Suppressor macrophage treated with lipopolysaccharide for 4 hours (primary cell): ENCODE measurements at regions not wholly inside any gene's neighbourhood (a gene's known extent, or its start where the extent isn't known, plus 50 kb on each side); places are given as distances from the start of the nearest gene placed in this dataset.

Experiments used
- DNase-seq: peaks from one replicate; pipeline ENCODE4 v3.0.0-alpha.2; 2020

- DNase-seq: no peak
Measured at GRCh38 chr11:70778883-70779282, 380.6 kb downstream of the CTTN start.

GRCh38 chr11:70779433-70780245, 381.3 kb downstream of the CTTN start:
- no peak for DNase-seq

- DNase-seq: no peak
Measured at GRCh38 chr11:70780246-70780535, 381.9 kb downstream of the CTTN start.

- no peak for DNase-seq
Measured at GRCh38 chr11:70782401-70782913, 384.1 kb downstream of the CTTN start.

- DNase-seq: no peak
Measured at GRCh38 chr11:70783356-70783755, 385.0 kb downstream of the CTTN start.

GRCh38 chr11:70783821-70784220, 385.5 kb downstream of the CTTN start:
- no peak for DNase-seq

GRCh38 chr11:70785372-70785771, 387.0 kb downstream of the CTTN start:
- DNase-seq: no peak

- DNase-seq: no peak
Measured at GRCh38 chr11:70786021-70786665, 387.8 kb downstream of the CTTN start.

GRCh38 chr11:70788248-70789022, 390.1 kb downstream of the CTTN start:
- DNase-seq: no peak

- DNase-seq: no peak
Measured at GRCh38 chr11:70790671-70791300, 392.5 kb downstream of the CTTN start.

GRCh38 chr11:70796648-70797227, 398.4 kb downstream of the CTTN start:
- DNase-seq: no peak

GRCh38 chr11:70798296-70798695, 400.0 kb downstream of the CTTN start:
- DNase-seq: no peak

GRCh38 chr11:70799386-70799785, 401.1 kb downstream of the CTTN start:
- DNase-seq: no peak

- DNase-seq: no peak
Measured at GRCh38 chr11:70802185-70802584, 403.9 kb downstream of the CTTN start.

GRCh38 chr11:70804139-70804837, 406.0 kb downstream of the CTTN start:
- DNase-seq: no peak

GRCh38 chr11:70805243-70805642, 406.9 kb downstream of the CTTN start:
- DNase-seq: no peak

- no peak for DNase-seq
Measured at GRCh38 chr11:70805971-70806370, 407.6 kb downstream of the CTTN start.

- DNase-seq: no peak
Measured at GRCh38 chr11:70806461-70807194, 408.3 kb downstream of the CTTN start.

GRCh38 chr11:70807195-70807543, 408.8 kb downstream of the CTTN start:
- DNase-seq: no peak

GRCh38 chr11:70808686-70809375, 410.5 kb downstream of the CTTN start:
- DNase-seq: no peak

- no peak for DNase-seq
Measured at GRCh38 chr11:70810133-70810532, 411.8 kb downstream of the CTTN start.
